Renal cortical epithelial cell (primary cell): ENCODE measurements at regions not wholly inside any gene's neighbourhood (a gene's known extent, or its start where the extent isn't known, plus 50 kb on each side); places are given as distances from the start of the nearest gene placed in this dataset.

Experiments used
- DNase-seq: peaks from one replicate; pipeline ENCODE4 v3.0.0-alpha.2; 2011; ENCODE audit warnings: low read depth

GRCh38 chr4:156242390-156242789, 288.7 kb upstream of the CTSO start:
- DNase-seq, result no peak

GRCh38 chr4:156241896-156242295, 288.2 kb upstream of the CTSO start:
- DNase-seq, result no peak

GRCh38 chr4:156238171-156238570, 284.5 kb upstream of the CTSO start:
- no peak for DNase-seq

GRCh38 chr4:156237231-156237630, 283.6 kb upstream of the CTSO start:
- DNase-seq, result no peak

- no peak for DNase-seq
Measured at GRCh38 chr4:156230176-156230575, 276.5 kb upstream of the CTSO start.

GRCh38 chr4:156228676-156229075, 275.0 kb upstream of the CTSO start:
- DNase-seq, result peak; percentile 22

- DNase-seq, result no peak
Measured at GRCh38 chr4:156227321-156227720, 273.7 kb upstream of the CTSO start.

- DNase-seq, result peak; percentile 5
Measured at GRCh38 chr4:156223985-156224384, 270.3 kb upstream of the CTSO start.

- DNase-seq, result no peak
Measured at GRCh38 chr4:156217236-156217635, 263.6 kb upstream of the CTSO start.

- no peak for DNase-seq
Measured at GRCh38 chr4:156201050-156201449, 247.4 kb upstream of the CTSO start.

GRCh38 chr4:156198511-156198910, 244.8 kb upstream of the CTSO start:
- DNase-seq, result no peak

GRCh38 chr4:156197216-156197615, 243.6 kb upstream of the CTSO start:
- peak; percentile 77 for DNase-seq

GRCh38 chr4:156196722-156197121, 243.1 kb upstream of the CTSO start:
- no peak for DNase-seq

GRCh38 chr4:156195914-156196313, 242.2 kb upstream of the CTSO start:
- no peak for DNase-seq

- DNase-seq, result peak; percentile 66
Measured at GRCh38 chr4:156194896-156195295, 241.2 kb upstream of the CTSO start.

GRCh38 chr4:156193800-156194199, 240.1 kb upstream of the CTSO start:
- no peak for DNase-seq

GRCh38 chr4:156193106-156193505, 239.4 kb upstream of the CTSO start:
- DNase-seq, result peak; percentile 41

- DNase-seq, result no peak
Measured at GRCh38 chr4:156192033-156192432, 238.4 kb upstream of the CTSO start.

- DNase-seq, result no peak
Measured at GRCh38 chr4:156191044-156191781, 237.5 kb upstream of the CTSO start.

GRCh38 chr4:156190615-156191014, 236.9 kb upstream of the CTSO start:
- DNase-seq, result peak; percentile 43

GRCh38 chr4:156188596-156188995, 234.9 kb upstream of the CTSO start:
- DNase-seq, result no peak

- DNase-seq, result no peak
Measured at GRCh38 chr4:156186111-156186510, 232.4 kb upstream of the CTSO start.

GRCh38 chr4:156185514-156186055, 231.9 kb upstream of the CTSO start:
- no peak for DNase-seq

- peak; percentile 45 for DNase-seq
Measured at GRCh38 chr4:156182269-156182668, 228.6 kb upstream of the CTSO start.
